Breast epithelium (tissue), 3 donors: ENCODE measurements at regions not wholly inside any gene's neighbourhood (a gene's known extent, or its start where the extent isn't known, plus 50 kb on each side); places are given as distances from the start of the nearest gene placed in this dataset.

ENCODE experiments used
- CTCF ChIP-seq, 3 donors: fragments of 450-650 bp; IDR thresholded peaks; one replicate each; pipeline ENCODE4 v1.5.1; 2016 to 2017; ENCODE audit warnings: antibody characterized with exemption in 3 of 3, mild to moderate bottlenecking in 3 of 3, moderate library complexity in 3 of 3
- POLR2A ChIP-seq: fragments of 450-650 bp; IDR thresholded peaks from one replicate; pipeline ENCODE4 v1.6.1; 2016; ENCODE audit warnings: antibody characterized with exemption, mild to moderate bottlenecking, moderate library complexity

- TF ChIP-seq CTCF (IDR thresholded peaks at IDR 0.05), result no peak
- no peak for TF ChIP-seq POLR2A
Measured at GRCh38 chr5:167452136-167452535, 839.3 kb upstream of the WWC1 start.
